GM12801 (cell line): ENCODE measurements at regions not wholly inside any gene's neighbourhood (a gene's known extent, or its start where the extent isn't known, plus 50 kb on each side); places are given as distances from the start of the nearest gene placed in this dataset.

Source experiments
- TF ChIP-seq, protein P1 (sequence below): IDR thresholded peaks from one replicate; pipeline ENCODE4 v1.5.1; 2011; ENCODE audit warnings: control low read depth; ENCODE audit not compliant: insufficient read length; ENCODE audit errors: extremely low read depth

DNA sequence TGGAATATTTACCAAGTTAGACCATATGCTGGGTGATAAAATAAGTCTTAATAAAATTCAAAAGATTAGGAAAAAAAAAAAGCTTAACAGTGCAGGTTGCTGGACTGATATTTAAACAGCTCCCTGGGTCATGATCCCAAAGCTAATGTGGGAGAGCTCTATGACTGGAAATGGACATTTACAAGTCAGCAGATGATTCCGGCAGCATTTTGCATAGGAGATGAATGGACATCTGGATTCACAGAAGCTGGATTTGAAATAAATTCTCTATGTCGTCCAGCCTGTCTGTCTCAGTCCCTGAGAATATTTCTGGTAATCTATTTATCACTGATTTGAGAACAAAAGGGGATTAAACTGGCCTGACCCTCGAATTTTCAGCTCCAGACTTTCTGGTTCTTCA lies 52.3 kb upstream of the KLHL25 start:
- TF ChIP-seq, protein P1, sequence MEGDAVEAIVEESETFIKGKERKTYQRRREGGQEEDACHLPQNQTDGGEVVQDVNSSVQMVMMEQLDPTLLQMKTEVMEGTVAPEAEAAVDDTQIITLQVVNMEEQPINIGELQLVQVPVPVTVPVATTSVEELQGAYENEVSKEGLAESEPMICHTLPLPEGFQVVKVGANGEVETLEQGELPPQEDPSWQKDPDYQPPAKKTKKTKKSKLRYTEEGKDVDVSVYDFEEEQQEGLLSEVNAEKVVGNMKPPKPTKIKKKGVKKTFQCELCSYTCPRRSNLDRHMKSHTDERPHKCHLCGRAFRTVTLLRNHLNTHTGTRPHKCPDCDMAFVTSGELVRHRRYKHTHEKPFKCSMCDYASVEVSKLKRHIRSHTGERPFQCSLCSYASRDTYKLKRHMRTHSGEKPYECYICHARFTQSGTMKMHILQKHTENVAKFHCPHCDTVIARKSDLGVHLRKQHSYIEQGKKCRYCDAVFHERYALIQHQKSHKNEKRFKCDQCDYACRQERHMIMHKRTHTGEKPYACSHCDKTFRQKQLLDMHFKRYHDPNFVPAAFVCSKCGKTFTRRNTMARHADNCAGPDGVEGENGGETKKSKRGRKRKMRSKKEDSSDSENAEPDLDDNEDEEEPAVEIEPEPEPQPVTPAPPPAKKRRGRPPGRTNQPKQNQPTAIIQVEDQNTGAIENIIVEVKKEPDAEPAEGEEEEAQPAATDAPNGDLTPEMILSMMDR, result no peak

DNA sequence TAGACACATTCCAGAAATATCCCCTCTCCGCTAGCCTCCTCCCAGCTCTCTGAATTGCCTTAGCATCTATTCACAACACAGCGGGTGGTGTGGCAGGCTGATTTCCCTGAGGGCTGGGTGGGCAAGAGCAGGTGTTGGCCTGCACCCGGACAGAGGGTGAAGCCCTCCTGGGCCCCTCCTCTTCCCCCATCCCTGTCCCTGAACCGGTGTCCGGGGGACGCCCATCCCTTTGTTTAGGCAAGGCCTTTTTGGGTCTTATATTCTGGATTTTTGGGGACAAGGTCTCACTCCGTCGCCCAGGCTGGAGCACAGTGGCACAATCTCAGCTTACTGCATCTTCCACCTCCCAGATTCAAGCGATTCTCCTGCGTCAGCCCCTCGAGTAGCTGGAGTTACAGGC lies 55.2 kb upstream of the KLHL25 start:
- TF ChIP-seq, protein P1, result no peak

DNA sequence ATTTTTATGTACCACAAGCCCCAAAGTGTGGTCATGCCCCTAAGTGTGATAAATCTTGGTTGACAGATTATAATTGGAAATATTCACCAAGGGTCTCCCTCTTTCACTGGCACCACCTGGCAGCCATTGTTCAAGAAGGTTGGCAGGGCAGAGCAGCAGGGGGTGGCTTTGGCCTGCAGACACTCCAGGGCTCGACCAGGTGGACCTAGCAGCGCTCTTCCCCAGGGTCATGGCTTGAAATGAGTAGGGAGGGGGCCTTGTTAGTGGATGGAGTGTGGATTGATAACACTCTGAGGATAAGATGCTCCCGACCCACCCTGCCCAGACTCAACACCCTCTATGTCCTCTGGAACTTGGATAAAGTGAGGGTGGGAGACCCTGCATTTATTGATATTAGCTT lies 58.2 kb upstream of the KLHL25 start:
- TF ChIP-seq, protein P1, result no peak

DNA sequence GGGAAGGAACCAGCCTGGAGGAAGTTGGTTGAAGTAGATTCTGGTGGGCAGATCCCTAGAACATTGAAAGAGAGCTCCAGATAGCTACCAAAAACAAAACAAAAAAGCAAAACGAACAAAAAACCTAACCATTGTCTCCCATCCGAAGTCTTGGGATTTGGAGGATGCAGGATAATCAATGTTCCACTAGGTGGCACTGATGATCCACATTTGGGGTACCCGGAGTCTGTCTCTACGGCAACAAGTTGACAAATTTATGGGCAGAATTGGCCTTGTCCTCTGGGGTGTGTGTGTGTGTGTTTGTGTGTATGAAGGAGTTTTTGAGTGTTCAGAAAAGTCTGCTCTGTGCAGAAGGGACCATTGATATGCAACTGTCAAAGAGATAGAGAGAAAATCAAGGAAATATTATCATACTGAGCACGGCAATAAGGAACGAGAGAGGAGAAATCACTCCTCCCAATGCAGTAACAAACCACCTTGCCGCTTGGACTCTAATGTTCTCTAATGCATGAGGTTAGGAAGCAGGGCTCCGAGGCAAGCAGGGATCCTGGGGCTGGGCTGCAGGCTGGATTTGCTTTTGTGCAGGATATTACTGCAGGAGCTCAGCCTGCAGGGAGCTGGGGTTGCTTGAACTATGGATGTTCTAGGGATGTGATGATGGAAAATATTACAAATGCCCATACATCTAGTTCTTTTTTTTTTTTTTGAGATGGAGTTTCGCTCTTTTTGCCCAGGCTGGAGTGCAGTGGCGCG lies 59.8 kb upstream of the KLHL25 start:
- TF ChIP-seq, protein P1, result peak; percentile 56

DNA sequence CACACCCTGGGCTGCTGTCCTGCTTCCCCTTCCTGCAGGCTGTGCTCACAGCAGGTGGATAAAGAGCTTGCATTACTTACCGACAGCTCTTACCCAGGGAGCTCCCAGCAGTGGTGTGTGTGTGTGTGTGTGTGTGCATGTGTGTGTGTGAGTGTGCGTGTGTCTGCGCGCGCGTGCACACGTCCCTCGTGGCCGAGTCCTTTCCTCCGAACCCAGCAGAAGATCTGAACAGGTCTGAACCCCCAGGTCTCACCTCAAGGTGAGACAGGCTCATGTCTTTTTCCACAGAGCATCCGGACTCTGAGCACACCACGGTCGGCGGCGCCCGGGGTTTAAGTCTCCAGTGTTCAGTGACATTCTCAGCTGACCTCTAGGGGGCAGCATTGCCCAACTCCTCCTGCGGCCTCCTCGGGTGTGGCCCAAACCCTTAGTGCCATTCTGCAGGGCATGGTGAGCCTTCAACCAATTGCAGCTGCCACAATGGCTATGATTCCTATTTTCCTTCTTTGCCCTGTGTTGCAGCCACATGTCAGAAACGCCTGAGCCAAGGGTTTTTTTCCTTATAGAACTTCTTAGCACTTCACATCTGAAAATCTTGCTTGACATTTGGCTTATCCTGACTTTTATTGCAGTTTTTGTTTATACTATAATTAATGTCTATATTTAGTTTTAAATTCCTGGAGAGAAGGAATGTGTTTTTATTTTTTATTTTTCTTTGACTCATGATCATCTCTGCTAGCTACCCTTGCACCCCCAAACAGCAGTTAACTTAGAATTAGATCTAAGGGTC lies 64.1 kb upstream of the KLHL25 start:
- TF ChIP-seq, protein P1, result no peak

DNA sequence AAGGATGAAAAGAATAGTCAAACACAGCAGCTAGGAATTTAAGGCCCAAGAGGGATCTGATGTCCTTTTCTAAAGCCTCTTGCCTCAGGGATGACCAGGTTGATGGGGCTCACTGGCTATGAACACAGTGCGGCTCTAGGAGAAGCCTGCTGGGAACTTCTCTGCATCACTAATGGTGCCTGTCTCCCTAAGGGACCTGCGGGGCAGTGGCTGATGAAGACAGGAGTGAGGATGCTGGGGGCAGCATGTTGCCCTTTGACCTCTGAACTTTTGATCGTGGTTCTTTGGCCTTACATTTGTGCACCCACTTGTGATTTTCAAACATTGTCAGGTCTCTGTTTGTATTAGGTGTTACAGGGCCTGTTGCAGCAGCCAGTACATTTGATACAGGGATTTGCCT lies 64.9 kb upstream of the KLHL25 start:
- TF ChIP-seq, protein P1, result no peak

DNA sequence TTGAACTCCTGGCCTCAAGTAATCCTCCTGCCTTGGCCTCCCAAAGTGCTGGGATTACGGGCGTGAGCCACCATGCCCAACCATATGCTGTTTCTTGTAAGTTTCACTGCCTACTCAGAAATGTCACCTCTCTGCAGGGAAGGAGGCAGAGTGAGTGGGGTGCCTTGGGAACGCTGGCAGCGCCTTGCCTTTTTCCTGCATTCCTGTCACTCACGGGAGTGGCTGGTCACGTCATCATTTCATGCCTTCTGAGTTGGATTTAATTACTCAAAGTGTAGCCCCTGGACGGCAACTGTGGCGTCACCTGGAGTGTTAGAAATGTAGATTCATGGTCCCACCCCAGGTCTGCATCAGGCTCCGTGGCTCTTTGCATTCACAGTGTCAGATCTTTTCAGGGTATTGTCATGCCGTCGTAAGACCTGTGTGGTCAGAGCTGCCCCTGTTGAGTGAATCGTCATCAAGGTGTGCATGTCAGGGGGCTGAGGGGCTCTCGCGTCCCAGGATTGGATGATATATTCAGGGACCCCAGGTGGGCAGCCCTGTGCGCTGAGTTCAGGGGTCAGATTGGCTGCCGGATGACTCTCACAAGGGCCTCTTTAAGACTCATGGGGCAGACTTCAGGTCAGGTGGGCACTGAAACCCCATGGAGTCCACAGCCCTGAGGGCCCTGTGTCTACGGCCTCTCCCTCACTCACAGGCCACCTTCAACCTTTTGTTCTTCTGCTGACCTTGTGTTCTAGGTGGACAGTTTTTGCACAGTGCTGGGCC lies 65.9 kb upstream of the KLHL25 start:
- TF ChIP-seq, protein P1, result no peak
